NOMO-1 (cell line): ENCODE measurements at regions not wholly inside any gene's neighbourhood (a gene's known extent, or its start where the extent isn't known, plus 50 kb on each side); places are given as distances from the start of the nearest gene placed in this dataset.
"Not testable (repeated sequence)": the region's sequence is repeated elsewhere in the genome, so short reads cannot be mapped to it uniquely, and the experiment has no call there.

Experiments used
- DNase-seq, 2 experiments: peaks; one replicate each; lab custom pipeline; 2025; ENCODE audit not compliant: unreplicated experiment in 2 of 2; lab: John Stamatoyannopoulos, UW

DNA sequence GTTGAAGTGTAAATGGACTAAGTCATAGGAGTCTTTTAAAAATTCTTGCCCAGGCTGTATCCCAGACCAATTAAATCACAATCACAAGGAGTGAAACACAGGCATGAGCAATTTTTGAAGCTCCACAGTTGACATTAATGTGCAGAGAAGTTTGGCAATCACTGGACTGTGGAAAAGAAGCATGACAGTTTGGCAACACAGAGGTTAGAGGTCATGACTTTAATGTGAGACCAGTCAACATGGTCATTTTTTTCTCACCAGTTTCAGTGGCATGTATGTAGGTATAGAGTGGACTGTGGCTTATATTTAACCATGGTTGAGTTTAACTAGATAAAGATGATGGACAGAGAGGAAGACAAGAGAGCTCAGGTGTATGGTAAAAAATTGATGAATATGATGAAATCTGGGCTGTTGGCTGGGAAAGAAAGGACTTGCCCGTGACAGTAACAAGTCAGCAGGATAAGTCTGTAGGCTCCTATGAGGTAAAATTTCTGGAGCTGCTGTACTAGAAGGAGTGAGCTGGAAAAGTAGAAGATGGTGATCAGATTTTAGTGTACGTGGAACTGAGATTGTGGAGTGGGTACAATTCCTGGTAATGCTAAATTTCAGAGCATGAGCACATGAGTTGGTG is 432.2 kb upstream of the GHITM start:
- no peak for DNase-seq

DNA sequence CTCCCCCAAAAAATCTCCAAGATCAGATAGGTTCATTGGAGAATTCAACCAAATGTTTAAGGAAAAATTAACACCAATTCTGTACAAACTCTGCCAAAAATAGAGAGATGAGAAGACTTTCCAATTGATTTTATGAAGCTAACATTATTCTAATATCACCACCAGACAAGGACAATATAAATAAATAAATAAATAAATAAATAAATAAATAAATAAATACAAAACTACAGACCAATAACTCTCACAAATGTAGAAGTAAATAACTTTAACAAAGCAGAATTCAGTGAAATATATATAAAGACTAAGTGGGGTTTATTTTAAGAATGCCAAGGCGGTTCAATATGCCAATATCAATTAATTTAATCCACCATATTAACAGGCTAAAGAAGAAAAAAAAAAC is 425.9 kb upstream of the GHITM start:
- DNase-seq, result no peak

DNA sequence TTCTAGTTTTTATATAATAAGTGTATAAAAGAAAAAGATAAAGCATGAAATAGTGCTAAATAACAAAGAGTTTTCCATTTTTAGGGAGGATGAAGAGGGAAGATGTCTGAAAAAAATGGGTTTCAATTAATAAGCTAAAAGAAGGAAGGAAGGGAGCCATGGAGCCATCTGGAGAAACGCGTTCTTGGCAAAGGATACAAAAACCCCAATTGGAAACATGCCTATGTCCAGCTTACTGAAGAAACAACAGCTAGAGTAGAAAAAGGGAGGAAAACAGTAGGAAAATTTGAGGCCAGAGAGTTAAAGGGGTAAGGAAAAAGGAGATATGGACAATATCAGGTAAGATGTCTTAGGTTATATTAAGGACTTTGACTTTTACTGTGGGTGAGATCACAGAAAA is 416.2 kb upstream of the GHITM start:
- DNase-seq, result no peak

DNA sequence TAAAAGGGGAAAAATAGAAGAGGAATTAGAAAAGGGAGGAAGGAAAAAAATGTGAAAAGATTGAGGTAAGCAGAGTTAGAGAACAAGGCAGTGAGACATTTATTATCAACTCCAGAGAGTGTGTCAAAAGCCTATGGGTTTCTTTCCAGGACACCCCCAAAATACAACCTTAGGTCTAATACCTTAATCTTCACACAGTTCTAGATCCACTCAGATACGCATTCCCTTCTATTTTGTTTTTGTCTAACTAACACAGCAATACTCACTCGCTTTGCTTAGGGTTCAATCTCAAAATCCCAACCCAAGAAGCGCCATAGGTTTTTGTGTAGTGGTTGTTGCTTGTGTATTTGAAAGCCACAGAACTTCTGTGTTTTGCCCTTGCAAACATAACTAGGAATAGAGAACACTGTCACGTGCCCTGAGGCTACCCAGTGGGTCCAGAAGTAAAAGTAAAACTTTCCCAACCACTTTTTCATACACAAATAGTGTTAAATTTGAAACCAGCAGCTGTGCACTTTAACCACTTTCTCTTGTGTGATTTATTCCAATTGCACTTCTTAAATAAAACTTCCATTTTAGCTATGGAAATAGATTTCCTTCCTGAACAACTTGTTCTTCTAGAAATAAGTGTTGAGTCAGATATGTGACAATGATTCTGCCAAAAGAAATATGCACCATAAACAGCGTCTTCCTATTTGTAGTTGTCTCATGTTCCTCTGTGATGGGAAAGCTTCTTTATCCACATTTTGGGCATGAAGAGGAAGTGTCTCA is 414.7 kb upstream of the GHITM start:
- no peak for DNase-seq

DNA sequence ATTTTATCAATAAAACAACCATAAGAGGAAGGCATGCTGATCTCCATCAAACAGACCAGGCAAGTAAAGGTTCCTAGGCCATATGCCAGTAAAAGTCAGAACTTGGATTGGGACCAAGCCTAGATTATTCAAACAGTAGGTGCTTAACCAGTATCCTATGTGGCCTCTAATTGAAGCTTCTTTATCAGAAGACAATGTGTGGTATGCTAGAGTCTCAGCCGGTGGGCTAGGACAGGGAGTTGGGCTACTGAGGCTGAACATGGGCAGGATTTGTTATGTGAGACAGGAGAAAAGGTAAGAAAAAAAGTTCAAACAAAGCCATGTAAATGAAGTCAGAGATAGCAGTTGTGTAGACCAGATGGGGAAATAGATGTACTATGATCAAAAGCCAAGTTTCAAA is 413.7 kb upstream of the GHITM start:
- DNase-seq, result no peak

DNA sequence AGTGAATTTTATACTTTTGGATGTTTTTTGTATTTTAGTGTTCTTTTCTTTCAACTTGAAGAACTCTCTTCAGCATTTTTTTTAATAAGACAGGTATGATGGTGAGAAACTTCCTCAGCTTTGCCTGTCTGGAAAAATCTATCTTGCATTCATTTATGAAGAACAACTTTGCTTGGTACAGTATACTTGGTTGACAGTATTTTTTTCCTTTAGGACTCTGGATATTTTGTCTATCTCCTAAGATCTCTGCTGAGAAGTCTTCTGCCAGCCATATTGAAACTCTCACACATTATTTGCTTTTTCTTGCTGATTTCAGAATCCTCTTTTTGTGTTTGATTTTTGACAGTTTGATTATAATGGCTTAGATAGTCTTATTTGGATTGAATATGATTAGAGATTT is 405.0 kb upstream of the GHITM start:
- no peak for DNase-seq

DNA sequence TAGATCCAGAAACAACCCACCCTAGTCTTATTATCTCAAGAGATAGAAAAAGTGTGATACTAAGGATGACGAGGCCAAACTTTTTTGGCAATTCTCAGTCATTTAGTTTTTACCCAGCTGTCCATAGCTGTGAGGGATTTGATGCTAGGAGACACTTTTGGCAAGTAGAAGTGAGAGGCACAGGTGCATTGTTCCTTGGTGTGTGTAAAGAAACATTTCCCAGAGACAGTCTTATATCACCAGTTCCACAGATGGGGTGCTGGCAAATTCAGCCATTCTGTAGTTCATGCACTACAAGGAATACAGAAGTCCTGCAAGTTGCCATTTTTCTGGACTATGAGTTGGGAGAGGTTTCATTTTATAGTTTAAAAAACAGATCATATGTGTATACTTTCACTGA is 403.3 kb upstream of the GHITM start:
- no peak for DNase-seq

DNA sequence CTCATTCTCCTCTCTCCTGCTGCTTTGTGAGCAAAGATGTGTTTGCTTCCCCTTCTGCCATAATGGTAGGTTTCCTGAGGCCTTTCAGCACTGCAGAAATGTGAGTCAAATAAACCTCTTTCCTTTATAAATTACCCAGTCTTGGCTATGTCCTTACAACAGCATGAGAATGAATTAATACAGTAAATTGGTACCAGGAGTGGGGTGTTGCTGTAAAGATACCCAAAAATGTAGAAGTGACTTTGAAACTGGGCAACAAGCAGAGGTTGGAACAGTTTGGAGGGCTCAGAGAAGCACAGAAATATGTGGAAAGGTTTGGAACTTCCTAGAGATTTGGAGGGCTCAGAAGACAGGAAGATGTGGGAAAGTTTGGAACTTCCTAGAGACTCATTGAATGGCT is 388.7 kb upstream of the GHITM start:
- no peak for DNase-seq

DNA sequence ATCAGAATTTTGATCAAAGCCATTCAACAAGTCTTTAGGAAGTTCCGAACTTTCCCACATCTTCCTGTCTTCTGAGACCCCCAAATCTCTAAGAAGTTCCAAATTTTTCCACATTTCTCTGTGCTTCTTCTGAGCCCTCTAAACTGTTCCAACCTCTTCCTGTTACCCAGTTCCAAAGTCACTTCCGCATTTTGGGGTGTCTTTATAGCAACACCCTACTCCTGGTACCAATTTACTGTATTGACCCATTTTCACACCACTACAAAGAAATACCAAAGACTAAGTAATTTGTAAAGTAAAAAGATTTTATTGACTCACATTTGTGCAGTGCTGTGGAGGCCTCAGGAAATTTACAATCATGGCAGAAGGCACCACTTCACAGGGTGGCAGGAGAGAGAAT is 385.8 kb upstream of the GHITM start:
- DNase-seq, result no peak

DNA sequence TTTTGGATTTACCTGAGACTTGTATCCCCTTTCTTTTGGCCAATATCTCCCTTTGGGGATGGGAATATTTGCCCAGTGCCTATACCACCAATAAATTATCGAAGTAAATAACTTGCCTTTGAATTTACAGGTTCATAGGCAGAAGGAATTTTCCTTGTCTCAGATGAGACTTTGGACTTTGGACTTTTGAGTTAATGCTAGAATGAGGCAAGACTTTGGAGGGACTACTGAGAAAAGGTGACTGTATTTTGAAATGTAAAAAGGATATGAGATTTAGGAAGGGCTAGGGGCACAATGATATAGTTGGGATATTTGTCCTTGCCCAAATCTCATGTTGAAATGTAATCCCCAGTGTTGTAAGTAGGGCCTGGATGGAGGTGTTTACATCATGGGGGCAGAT is 384.5 kb upstream of the GHITM start:
- DNase-seq, result no peak

DNA sequence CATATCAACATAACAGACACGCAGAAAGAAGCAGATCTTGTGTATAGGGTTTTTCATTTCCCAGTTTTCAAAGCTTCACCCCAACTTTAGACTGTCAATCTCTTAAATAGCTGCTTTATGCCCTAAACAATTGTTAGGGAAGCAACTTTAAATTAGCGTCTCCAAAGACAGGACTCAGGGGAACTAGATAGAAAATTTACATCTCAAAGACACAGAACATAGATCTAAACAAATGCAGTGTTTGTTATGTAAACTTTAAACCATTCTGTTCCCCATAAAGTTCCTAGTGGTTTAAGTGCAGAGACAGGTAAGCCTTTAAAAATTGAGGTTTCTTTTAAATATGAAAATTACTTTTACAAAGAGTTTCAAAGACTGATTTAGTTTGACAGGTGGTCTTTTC is 379.2 kb upstream of the GHITM start:
- no peak for DNase-seq

DNA sequence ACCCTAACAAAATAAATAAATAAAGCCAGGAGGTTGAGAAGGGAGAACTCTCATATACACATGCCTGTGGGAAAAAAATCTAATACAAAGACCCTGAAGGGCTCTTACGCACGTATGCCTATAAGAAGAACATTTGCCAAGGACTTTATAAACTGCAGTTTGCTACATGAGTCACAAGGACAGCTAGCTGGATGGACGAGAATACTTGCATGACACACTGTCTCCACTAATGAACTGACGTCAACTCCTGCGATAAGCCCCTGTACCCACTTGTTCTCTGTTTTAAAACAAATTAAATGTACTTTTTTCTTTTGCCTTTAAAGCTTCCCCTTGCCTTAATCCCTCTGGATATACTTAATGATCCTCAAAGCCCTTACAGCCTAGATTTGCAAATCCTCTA is 374.6 kb upstream of the GHITM start:
- no peak for DNase-seq

DNA sequence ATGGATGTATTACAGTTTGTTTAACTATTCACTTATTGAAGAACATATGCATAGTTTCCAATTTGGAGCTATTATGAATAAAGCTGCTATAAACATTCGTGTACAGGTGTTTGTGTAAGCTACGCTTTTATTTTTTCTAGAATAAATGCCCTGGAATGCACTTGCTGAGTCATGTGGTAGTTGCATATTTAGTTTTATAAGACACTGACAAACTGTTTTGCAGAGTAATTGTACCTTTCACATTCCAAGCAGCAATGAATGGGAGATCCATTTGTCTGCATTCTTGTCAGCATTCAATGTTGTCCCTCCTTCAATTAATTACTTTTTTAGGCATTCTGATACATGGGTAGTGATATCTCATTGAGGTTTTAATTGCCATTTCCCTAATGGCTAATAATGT is 373.6 kb upstream of the GHITM start:
- no peak for DNase-seq

DNA sequence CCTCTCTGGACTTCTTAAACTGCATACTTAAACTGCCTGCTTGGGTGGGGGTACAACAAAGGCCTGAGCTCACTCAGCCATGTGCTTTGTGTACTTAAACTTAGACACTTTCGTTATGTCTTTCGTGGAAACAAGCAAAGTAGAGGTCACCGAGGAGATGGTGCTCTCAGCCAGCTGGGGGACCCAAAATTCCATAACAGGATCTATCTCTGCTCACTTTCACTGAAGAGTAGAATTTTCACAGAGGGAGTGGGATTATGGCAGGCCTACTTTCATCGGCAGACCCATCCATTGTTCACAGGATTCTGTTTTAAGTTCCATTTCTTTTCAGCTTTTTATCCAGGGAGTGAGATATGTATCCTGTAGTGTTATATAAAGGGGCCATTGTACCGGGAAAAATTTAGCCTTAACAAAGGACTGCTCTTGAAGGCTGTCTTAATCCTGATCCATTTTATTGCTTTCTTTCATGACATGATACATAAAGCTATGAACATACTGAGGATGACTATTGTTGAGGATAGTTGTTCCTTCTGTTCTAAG is 370.0 kb upstream of the GHITM start:
- no peak for DNase-seq

DNA sequence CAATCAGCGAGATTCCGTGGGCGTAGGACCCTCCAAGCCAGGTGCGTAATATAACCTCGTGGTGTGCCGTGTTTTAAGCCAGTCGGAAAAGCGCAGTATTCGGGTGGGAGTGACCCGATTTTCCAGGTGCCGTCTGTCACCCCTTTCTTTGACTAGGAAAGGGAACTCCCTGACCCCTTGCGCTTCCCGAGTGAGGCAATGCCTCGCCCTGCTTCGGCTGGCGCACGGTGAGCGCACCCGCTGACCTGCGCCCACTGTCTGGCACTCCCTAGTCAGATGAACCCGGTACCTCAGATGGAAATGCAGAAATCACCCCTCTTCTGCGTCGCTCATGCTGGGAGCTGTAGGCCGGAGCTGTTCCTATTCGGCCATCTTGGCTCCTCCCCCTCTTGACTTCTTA is 352.6 kb upstream of the GHITM start:
- DNase-seq, result not testable (repeated sequence)

DNA sequence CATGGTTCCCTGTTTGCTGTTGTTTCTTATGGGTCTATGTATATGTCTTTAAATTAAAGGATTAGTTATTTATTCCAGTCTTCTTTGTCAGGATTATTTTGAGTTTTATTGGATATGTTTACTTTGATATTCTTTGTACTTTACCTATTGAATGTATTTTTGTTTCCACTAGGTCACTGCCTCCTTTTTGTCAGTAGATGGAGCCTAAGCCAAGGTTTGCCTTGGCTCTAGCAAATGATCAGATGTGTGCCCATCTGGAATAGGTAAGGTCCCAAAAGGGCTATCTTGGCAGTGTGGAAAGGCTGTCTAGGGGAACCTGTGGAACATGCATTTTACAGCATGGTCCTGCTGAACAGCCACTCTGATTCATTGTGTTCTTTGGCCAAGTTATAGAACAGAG is 337.3 kb upstream of the GHITM start:
- no peak for DNase-seq

DNA sequence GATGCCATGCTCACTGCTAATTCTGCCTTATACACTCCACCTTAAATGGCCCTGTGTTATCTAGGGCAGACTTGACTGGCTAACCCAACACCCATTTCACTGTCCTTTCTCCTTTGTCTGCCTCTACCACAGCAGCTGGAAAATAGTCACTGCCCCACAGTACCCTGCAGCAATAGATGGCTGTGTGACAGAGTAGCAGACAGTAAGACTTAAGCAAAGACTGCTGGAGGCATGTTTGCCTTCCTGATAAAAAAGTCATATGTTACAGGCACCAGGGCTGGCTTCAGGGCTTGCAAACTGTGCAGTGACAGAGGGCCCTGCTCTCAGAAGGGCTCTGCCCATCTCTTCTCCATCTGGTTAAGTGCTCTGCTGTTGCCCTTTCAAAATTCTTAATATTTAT is 332.6 kb upstream of the GHITM start:
- DNase-seq, result no peak

DNA sequence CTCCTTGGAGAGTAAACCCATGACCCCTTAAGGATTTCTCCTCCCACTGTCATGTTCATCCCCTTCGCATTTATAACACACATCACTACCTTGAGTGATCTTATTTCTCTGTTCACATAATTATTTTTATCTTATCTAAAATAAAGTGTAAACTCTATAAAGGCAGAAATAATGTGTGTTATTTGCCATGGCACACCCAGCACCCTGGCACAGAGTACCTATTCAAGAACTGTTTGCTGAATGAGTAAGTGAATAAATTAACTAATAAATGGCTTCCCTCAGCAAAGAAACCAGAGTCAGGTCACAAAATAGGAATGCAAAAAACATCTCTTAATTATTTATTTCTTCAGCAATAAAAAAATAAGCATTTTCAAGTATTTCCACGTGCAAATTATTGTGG is 330.3 kb upstream of the GHITM start:
- no peak for DNase-seq

DNA sequence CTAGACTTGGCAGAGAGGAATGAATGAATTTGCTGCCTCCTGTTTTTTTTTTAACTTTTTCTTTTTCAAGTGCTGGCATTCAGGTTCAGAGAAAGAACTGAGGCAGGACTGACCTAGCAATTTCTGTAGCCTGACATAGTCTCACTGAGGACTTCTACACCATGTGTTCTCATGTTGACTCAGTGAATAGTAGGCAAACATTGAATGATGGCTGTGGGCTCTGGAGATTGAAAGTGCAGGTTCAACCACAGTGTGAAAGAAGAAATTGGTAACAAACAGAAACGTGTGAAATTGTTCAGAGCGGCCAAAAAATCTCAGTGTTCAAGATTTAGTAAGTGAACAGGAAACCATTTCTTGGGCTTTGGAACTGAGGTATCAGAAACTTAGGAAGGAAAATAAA is 322.4 kb upstream of the GHITM start:
- no peak for DNase-seq

DNA sequence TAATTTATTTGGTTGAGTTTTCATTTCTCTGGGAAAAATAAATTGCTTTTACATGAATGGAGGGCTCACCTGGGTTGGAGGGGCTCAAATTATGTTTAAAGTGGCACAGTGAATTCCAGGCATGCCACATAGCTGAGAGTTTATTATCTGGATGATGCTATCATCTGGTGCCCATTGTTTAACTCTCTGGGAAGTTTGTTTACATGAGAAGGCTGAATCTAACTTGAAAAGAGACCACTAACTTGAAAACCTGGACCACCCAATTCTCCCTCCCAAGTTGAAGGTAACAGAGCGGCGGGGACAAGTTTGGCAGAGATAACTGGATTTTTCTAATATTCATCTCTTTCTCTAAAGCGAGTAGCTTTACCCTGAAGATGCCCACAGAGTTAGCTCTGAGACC is 321.5 kb upstream of the GHITM start:
- DNase-seq, result no peak

DNA sequence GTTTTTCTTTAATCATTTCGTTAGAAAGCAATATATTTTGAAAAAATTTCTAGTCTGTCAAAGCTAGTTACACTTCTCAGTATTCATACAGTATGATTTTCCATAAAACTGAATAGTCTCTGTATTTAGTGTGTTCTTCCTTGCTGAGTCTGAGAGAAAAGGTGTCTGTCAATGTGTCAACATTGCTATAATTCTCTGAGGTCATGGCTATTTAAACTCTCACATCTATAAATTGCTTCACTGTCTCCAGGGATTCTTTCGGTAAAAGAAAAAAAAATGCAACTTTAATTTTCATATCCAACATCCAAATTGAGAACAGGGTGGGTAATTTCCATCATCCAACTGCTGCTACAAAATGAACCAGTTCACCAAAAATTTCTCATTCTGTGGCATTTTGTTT is 319.7 kb upstream of the GHITM start:
- DNase-seq, result no peak

DNA sequence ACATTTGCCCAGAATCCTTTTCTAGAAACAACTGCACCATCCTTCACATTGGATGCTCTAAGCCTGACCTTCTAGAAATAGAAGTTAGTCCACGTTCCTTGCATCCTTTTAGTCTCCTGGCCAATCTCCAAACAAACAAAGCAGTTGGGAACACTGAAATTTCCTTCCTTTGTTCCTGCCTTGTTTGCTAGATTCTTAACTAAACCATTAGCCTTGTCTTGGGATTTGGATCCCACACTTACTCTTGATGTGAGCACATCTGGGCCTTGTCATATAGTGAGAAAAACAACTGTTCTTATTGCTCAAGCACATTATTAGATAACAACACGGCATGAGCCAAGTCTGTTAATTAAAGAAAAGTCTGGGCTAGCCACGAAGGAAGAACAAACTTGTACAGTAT is 319.3 kb upstream of the GHITM start:
- DNase-seq, result no peak

DNA sequence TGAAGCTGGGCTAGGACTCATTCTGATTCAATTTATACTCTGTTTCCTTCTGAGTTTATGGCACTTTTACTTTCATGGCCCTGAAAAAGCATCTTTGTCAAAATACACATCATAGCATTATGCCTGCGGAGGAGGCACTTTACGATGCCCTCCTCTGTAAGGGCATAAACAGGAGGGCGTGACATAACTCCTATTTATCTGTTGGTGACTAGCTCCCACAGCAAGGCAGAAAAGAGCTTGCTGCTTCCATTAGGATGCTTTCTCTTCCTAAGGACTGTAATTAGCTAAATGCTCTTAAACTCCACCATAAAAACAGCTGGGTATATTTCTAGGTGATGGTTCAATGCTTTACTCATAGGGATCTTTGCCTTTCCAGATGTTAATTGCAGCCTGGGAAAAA is 315.2 kb upstream of the GHITM start:
- DNase-seq, result no peak
